ENCODE measurements at regions not wholly inside any gene's neighbourhood (a gene's known extent, or its start where the extent isn't known, plus 50 kb on each side); places are given as distances from the start of the nearest gene placed in this dataset.

DNA sequence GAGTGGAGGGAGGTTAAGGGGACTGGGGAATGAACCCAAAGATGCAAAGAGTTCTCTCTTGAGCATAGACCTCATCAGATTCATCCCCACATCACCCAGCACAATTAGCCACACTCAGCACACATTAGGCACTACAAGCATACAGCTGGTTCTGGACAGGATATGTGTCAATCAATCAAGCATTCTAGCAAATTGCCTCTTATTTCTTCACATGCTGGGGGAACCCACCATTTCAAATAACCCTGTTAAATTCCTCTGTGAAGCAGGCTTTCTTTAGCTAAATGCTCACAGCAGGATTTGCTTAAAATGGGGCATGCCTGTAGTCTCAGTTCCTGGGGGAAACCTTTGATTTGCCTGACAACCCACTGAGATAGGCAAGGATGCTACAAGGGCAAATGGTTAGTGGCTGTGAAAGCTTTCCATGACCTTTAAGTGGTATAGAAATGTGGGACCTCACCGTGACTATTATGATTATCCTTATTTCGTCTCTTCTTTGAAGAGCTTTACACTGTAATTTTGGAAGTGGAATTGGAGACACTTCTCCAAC lies 193.4 kb upstream of the ZMIZ1 start:
- no peak for DNase-seq

DNA sequence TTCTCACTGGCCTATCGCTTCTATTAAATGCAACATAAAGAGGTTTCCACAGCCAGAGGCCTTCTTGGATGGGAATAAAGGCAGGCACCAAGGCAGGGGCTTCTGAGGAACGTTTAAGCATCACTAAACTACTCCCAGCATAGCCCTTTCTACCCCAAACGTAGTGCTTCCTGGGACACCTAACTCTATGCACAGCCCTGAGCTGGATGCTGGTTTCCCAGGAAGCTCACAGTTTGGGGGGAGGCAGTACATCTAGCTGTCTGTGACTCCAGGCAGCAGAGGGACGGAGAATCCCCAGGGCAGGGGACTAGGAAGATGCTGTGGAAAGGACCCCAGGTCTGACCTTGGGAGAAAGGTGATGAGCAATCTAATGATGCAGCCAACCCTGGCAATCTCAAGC lies 192.8 kb upstream of the ZMIZ1 start:
- DNase-seq: no peak

DNA sequence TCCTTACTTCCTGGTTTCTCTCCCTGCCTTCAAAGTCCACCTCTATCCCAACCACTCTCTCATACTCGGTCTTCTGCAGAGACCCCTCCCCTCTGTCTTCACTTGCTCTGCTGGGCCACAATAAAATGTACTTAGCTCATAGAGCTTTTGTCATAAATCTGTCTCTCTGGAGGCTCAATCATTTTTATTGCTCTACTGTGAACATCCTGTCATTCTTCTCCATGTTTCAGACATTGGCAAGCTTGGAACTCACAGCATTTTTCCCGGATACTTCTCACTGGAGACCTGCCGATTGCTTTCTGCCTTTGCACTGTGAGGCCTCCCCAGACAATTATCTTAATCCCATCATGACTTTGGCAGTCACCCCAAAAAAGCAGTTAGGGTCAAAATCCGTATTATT lies 192.3 kb upstream of the ZMIZ1 start:
- no peak for DNase-seq

DNA sequence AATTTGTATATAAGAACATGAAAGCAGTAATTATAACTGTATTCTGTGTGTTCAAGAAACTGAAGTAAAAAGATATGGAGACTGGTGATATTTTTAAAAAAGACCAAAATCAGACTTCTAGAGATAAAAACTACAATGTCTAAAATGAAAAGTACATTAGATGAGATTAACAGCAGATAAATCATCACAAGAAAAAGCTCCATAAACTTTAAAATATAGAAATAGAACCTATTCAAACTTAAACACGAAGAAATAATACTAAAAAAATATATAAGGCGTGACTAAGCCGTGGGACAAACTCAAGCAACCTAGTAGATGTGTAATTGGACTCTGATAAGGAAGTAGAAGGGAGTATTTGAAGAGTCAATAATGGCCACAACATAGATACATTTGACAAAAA lies 189.1 kb upstream of the ZMIZ1 start:
- DNase-seq: no peak

DNA sequence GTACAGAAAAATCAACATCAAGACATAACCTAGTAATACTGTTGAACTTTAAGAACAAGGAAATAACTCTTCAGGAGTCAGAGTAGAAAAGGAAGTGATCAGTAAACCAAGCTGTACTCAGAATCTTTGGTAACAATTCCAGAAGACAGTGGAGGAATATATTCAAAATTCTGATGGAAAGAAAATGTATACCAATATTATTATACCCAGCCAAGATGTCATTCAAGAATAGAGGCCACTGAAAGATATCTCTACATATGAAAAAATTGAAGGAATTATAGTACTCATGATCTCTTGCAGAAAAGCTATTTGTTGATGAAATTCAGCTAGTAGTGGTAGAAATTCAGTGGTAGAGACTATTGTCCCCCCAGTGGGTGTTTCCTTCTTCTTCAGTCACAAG lies 182.6 kb upstream of the ZMIZ1 start:
- no peak for DNase-seq

DNA sequence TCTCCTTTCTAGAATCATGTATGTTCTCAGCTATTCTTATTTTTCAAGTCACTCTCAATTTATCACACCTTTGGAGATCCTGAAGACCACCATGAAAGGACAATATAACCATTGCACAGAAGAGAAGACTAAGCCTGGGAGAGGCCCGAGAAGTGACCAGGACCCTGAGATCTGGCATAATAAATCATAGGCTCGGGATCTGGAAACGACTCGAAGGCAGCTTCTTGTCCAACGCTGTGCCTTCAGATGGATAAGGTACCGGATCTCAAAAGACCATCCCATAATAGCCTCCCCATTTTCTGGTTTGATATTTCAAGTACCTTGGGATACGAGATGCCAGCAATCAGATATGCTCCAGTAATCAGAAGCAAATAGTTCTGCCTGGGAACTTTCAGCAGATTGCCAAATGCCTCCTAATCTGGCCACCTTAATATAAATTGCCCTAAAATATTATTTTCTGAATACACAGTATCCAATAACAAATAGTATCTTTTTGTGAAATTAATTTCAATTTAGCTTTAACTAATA lies 179.2 kb upstream of the ZMIZ1 start:
- DNase-seq: no peak

DNA sequence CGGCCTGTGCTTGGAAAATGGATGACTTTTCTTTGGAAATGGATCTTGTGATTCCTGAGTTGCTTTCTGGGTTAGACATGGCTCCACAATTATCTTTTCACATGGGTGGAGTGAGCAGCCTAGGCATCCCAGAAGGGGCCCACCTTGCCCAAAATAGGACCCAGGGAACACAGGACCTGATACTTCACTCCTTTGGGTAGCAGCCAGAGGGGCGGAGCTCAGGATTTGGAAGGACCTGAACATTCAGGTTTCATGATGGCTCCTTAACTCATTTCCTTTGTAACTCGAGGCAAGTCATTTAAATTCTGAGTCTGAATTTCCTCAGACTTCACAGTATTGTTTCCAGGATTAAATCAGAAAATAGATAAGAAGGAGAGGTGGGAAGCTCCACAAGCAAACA lies 178.3 kb upstream of the ZMIZ1 start:
- DNase-seq: no peak

DNA sequence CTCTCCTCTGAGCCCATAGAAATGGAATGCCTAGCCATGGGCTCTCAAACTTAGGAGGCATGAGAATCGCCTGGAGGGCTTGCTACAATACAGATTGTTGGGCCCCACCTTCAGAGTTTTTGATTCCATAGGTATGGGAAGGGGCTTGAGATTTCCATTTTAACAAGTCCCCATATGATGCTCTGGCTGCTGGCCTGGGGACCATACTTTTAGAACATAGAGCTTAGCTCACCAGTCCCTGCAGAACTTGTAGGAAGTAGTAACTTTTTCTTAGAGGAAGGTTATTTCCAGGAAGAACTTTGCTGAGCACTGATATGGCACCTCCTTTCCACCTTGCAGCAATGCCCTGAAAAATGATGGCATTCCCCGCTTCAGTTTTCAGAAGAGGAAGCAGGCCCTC lies 177.0 kb upstream of the ZMIZ1 start:
- no peak for DNase-seq

DNA sequence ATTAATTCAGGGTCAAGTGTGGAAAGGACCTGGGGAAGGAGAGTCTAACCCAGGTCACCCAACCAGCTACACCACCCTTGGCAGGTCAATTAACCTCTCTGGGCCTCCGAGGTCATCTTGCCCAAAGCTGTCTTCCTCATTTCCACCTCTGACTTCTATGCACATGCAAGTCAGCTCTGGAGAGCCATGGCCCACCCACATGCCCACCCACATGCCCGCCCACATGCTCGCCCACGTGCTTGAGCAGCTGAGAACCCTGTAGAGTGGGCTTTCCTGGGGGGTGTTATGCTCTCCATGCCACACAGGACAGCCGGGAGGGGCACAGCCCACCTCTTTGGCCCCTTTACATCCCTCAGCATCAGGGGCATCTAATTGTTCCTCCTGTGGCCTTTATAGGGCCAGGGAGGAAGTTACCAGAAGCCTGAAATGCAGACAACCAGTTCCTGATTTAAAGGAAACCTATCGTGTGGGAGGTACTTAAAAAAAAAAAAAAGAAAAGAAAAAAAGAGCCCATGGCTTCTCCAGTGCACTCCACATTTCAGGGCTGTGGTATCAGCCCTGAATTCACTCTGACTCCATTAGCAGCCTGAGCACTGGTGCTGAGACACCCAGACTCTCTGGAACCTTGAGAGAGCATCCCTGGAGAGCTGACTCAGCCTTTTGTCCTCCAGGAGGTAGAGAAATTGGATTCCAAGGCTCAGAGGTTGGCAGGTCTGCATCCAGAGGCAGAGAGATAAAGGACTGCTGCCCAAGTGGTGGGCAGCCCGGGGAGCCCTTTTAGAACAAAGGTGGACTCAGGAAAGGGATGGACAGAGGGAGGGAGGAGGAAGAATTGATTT lies 176.2 kb upstream of the ZMIZ1 start:
- DNase-seq: no peak

DNA sequence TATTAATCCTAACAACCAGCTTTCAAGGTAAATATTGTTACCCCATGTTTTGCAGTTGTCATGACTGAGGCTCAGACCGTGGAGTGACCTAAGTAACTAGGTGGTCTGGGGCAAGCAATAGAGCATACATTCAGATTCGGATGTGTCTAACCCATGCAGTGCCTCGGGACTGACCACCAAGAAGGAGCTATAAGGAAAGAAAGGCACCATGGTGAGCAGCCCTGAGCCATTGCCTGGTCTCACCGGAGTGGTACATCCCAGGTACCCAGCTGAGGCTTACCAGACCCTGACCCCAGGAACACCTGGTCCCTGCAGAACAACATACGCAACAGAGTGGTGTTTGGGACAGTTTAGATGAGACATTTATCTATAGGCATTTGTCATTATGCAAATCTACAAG lies 175.5 kb upstream of the ZMIZ1 start:
- DNase-seq: no peak

DNA sequence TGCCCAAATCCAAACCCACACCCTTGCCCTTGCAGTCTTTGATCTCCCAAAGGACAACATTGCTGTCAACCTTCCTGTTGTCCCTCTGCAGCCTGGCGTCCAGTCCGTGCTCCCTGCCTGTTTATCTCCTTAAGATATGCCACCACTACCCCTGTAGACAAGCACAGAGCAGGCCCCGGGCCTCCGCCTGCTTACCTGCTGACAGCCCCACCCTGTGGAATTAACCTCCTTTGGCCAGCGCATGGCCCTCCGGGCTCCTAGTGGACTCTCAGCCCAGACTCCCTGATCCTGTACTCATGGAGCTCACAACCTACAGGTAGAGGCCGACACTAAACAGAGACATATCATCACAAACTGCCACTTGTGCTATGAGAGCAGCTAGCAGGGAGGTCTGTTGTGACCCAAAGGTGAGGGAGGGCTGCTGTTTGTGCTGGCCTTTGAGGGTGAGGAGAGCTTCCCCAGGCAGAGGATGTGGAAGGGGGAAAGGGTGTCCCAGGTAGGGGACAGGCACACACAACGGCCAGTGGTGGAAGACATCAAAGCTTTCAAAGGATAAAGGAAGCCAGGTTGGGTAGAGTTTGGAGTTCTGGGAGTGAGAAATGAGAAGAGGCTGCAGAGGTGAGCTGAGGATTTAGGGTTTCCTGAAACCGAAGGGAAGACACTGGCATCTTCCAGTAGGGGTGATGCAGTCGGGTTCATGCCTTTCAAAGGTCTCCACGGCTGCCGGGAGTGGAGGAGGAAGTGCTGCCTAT lies 174.5 kb upstream of the ZMIZ1 start:
- no peak for DNase-seq

DNA sequence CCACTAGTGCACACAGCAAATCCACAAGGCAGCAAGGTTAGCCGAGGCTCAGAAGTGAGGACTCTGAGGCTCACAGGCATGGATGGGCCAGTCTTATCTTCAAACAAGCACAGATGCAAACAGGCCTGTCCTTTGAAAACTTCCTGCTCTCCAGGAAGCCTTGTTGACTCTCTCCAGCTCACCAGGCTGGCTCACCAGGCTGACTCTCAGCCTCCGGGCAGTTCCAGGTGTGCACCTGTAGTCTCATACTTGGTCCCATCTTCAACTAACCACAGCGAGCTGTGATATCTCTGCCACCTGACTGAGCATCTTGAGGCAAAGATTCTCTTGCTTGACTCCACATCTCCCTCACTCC lies 173.9 kb upstream of the ZMIZ1 start:
- no peak for DNase-seq

DNA sequence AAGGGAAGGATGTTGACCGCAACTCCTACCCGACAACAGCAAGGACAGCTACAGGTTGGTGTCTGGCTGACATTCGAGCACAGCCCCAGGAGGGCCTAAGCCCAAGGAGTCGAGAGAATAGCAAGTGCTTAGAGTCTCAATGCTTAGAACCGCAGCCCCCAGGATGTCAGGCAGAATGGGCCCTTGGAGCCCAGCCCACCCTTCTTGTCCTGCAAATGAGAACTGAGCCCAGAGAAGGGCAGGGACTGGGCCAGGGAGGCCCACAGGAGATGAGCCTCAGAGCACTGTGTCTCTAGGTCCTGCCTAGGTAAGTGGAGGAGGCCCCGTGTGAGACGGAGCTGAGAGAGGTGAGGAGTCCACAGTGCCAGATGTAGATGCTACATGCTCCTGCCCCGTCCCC lies 173.3 kb upstream of the ZMIZ1 start:
- no peak for DNase-seq

DNA sequence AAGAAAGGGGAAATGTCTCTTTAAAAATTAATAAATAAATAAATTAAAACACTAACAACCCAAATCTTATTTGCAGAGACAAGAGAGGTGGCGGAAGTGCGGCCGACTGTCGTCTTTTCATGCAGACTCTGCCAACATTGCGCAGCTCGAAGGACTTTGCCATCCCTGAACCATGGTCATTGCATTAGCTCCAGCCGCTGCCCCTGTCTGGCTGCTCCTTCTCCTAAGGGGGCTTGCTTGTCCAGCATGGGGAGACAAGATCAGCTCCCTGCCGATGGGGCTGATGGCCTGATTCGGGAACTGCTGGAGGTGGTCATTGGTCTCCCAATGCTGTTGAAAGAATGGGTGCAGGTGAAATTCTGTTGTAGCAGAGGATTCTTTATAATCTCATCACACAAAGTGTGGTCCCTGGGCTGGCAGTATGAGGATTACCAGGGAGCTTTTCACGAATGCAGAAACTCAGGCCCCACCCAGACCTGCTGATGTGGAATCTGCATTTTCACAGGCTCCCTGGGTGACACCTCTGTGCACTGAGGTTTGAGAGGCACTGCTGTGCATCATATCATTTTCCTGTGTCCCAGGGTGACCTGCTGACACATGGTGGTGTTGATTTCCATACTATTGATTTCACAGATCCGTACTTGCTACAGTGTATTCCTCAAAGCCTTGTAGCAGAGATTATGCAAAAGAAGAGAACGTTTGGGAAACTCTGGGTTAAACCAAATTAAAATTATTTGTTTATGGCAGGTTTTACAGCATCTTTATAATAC lies 172.4 kb upstream of the ZMIZ1 start:
- no peak for DNase-seq

DNA sequence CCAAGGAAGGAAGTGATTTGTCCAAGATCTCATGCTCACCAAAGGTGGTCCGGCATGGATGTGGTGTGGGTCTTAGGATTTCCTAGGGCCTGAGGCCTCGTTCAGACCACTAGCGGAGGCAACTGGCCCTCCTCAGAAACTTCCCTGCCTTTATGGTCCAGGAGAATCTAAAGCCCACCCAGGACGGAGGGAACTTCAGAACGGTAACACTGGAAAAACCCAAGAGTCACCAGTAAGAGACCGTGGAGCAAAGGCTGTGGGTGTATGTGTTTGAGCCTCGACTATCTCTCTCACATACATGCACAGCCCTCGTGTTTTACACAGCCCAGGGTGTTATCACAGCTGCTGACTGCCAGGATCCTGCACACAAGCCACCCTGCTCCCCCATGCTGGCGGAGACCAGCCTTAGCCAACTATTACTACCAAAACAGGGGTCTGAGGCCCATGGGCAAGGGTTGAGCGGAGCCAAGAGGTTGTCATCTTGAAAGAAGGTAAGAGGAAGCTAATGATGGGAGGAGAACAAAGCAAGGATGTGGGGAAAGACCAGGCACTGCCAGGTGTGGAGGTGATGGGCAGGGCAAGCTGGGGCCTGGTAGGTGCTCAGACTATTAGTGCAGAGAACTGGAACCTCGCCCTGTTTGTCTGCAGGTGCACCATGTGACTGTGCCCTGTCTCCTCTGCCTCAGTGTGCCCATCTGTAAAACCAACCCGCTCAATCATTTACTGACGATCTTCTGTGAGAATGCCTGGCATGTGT lies 170.2 kb upstream of the ZMIZ1 start:
- no peak for DNase-seq

DNA sequence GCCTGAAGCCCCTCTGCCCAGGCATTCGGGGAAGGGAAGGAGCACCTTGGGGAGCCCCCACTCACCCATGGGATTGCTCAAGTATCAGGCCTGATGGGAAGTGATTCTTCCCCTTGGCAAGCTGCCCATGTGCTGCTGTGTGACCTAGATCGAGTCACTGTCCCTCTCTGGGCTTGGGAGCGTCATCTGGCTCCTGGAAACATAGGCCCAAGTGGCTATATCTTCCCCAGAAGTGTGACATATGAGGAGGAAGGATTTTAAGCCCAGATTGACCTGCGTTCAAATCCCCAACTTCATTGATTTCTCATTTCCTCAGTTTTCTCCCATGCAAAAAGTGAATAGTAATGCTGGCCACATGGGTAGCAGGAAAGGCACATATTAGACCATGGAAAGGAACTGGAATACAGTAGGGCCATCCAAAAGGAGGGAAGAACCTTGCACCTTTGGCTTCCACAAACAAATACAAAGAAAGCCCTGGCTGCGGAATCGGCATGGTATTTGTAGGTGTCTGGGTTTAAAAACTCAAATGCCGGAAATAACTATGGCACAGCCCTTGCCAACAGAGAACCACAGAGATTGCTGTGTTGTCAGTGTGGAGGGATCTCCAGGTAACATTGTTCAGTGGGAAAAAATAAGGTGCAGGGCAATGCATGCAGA lies 169.5 kb upstream of the ZMIZ1 start:
- no peak for DNase-seq

DNA sequence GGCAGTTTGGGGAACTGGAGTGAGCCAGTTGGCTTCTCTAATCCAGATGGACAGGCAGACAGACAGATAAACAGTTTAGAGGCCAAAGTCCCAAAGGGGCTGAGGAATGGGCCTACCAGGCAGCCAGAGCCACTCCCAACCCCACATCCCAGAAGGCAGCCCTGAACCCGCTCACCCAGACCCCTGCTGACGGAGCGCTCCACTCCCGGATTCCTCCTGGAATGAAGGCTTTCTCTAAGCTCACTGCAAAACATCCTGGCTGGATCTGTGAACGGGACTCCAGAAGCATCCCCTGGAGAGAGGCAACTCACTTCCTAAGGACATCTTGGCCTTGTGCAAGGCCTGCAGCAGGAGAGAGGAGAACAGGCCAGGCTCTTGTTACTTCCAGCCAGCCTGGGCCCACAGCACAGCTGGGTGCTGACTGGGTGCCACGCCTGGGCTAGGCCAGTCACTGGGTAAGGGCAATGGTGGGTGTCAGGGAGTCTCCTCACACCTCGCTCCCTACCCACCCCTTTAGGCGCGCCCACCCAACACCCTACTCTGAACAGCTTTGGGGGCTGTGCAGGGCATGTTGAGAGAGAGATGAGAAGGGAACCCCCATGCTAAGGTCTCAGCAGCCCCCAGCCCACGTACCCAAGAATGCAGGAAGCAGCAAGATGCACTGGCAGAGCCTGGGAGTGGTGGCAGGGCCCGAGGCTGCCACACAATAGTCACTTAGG lies 168.6 kb upstream of the ZMIZ1 start:
- DNase-seq: no peak

DNA sequence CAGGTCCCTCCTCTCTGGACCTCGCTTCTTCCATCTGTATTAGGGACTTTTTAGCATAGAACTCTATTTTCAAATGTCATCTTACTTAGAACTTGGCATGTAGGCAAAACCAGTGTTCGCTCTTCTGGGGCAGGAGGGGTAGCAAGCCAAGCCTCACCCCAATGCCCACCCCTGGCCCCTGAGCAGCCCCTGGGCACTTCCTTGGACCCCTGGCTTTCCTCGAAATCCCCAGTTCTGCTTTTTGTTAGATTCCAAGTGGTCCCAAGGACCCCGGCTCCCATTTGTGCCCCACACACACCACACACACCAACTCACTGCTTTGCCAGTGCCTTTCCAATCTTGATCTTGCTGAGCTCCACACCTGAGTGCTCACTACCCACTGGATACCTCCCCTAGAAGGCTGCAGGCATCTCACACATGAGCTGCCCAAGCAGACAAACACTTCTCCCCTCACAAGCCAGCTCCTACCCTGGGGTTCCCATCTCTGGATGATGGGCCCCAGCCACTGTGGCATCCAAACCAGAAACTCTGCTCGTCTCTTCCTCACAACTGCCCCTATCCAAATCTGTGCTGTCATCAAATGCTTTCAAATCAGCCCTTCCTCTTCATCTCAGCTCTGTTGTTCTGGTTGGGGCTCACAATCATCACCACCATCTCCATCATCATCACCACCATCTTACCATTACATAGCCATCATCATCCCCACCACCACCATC lies 167.9 kb upstream of the ZMIZ1 start:
- DNase-seq: no peak

DNA sequence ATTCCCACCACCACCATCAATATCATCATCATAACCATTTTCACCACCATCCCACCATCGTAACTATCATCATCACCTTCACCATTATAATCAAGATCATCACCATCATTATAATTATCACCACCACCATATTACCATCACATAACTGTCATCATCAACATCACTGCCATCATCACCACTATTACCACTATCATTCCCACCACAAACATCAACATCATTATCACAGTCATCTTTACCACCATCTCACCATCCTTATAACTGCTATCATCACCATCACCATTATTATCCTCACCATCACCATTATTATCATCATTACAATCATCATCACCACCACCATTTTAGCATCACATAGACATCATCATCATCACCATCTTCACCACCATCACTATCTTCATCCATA lies 167.1 kb upstream of the ZMIZ1 start:
- DNase-seq: no peak

DNA sequence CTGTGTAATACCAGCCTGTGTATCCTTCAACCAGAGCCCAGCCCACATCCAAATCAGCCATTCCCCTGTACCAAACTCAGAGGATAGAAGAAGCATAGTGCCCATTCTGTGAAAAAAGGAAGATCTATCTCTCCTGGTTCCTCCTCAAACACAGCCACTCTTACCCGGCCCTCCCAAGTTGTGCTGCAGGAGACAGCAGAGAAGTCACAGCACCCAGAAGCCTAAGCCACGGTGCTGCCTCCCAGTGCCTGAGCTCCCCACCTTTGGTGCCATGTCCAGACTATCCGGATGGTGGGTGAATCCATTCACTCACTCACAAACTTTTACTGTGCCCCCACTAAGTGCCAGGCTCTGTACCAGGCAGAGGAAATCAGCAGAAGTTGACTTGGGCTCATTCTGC lies 166.0 kb upstream of the ZMIZ1 start:
- no peak for DNase-seq

Data from activated T-cell treated with anti-CD3 and anti-CD28 coated beads, Interleukin-2, amount 50 U/mL, for 1 hour (primary cell).